ENCODE measurements at regions not wholly inside any gene's neighbourhood (a gene's known extent, or its start where the extent isn't known, plus 50 kb on each side); places are given as distances from the start of the nearest gene placed in this dataset.

DNA sequence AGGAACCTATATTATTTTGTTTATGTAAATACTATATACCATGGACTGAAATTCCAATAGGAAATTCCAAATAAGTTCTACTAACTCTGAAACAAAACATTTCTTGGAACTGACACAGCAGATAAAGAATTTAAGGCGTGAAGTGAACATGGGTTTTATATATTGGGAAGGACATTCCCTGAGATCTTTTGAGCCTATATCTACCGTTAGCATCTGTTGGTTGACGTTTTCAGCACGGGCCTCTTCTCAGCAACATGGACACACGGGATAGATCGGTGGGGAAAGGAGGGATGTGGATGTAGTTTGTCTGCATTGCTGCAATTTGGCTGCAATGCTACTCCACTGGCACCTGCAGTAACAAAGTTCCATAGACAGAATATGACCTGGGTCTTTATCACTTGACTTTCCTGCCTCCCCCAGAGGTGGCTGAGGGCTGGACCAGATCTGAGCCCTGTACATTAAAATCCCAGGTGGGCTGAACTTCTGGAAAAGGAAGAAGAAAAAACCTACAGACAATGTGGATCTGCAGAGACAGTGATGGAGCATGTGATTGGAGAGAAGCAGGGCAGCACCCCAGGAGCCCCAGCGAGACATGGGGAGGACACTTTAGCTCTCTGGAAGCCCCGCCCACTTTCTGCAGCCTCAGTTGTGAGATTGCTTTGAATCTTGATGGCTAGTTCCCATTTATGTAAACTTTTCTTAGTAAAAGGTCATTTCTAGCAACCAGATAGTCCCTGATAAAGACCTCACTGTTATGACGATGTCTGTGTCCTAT lies 91.2 kb upstream of the CPEB4 start:
- H3K27me3 ChIP-seq (ENCODE audit: insufficient read depth, low read length) = no peaks in the 10 kb centered on the region
- no peaks in the 10 kb centered on the region for H4K20me1 ChIP-seq (ENCODE audit: control insufficient read depth, insufficient read depth, insufficient read length)
- no peaks in the 10 kb centered on the region; a peak in 1 of 7 replicates for H3K36me3 Mint-ChIP-seq (ENCODE audit: insufficient read depth in 1 of 3, low read depth in 3 of 3)
- H3K4me1 Mint-ChIP-seq = peaks cover 4 to 13% of the 10 kb centered on the region in 2 experiments
- H4K8ac ChIP-seq (replicated peaks; ENCODE audit: insufficient read length, low read depth, low read length) = no peak overlapping the region
- no peak for DNase-seq
- H2BK12ac ChIP-seq (ENCODE audit: insufficient read length, low read depth, low read length) = no peak overlapping the region
- H3K4me2 ChIP-seq (ENCODE audit: insufficient read depth, insufficient read length, low read length) = no peak overlapping the region
- H3K4me3 Mint-ChIP-seq = no peak overlapping the region
- H2BK15ac ChIP-seq (ENCODE audit: low read depth, low read length) = no peak overlapping the region
- peaks cover 1% of the 10 kb centered on the region; the same call in 1 of the 2 replicates for H3K27me3 Mint-ChIP-seq (ENCODE audit: low read depth)
- H3K4me1 ChIP-seq (ENCODE audit: insufficient read depth, low read length) = no peaks in the 10 kb centered on the region; the same call in 1 of the 2 replicates
- H2BK5ac ChIP-seq (ENCODE audit: insufficient read length, low read length) = no peak overlapping the region
- H3K9me3 Mint-ChIP-seq = no peaks in the 10 kb centered on the region
- H2BK120ac ChIP-seq (ENCODE audit: low read depth, low read length, poor library complexity, severe bottlenecking) = no peak overlapping the region
- H3K23me2 ChIP-seq (ENCODE audit: insufficient read length, low read depth, low read length, poor library complexity, severe bottlenecking) = no peaks in the 10 kb centered on the region
- no peak overlapping the region for H4K91ac ChIP-seq (ENCODE audit: insufficient read length, low read depth, low read length)
- no peak overlapping the region for H3K27ac Mint-ChIP-seq
- H3K23ac ChIP-seq (ENCODE audit: insufficient read length, low read depth, low read length) = no peak overlapping the region
- TF ChIP-seq, protein P1, sequence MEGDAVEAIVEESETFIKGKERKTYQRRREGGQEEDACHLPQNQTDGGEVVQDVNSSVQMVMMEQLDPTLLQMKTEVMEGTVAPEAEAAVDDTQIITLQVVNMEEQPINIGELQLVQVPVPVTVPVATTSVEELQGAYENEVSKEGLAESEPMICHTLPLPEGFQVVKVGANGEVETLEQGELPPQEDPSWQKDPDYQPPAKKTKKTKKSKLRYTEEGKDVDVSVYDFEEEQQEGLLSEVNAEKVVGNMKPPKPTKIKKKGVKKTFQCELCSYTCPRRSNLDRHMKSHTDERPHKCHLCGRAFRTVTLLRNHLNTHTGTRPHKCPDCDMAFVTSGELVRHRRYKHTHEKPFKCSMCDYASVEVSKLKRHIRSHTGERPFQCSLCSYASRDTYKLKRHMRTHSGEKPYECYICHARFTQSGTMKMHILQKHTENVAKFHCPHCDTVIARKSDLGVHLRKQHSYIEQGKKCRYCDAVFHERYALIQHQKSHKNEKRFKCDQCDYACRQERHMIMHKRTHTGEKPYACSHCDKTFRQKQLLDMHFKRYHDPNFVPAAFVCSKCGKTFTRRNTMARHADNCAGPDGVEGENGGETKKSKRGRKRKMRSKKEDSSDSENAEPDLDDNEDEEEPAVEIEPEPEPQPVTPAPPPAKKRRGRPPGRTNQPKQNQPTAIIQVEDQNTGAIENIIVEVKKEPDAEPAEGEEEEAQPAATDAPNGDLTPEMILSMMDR (conservative IDR thresholded peaks at IDR 0.05) = no peak
- H2AFZ ChIP-seq (ENCODE audit: low read length) = no peak overlapping the region
- WGBS (ENCODE audit: extremely low coverage, insufficient read length, low lambda C conversion rate) = no CpG with 5 or more reads among the region's 9 CpGs
- no peak overlapping the region for H3K9ac ChIP-seq (ENCODE audit: extremely low read depth, insufficient read length, low read length)
- no peaks in the 10 kb centered on the region for H3K9me3 ChIP-seq (ENCODE audit: control insufficient read depth, low read depth, low read length)
- H3K79me1 ChIP-seq (ENCODE audit: insufficient read depth, low read depth, low read length, poor library complexity, severe bottlenecking) = no peaks in the 10 kb centered on the region
- no peak overlapping the region for H4K5ac ChIP-seq (ENCODE audit: insufficient read length, low read depth, low read length)
- H3K56ac ChIP-seq (ENCODE audit: insufficient read length, low read depth, low read length) = no peak overlapping the region
- H3K4ac ChIP-seq (ENCODE audit: low read depth, low read length) = no peak overlapping the region
- no peaks in the 10 kb centered on the region for H3K79me2 ChIP-seq (ENCODE audit: insufficient read depth, low read length)
- H3K27ac ChIP-seq (ENCODE audit: insufficient read length, low read depth, low read length) = no peak overlapping the region
- H3T11ph ChIP-seq (ENCODE audit: low read length) = no peak overlapping the region
- no peak overlapping the region for H2AK5ac ChIP-seq (ENCODE audit: insufficient read length, low read length)
- H2BK20ac ChIP-seq (ENCODE audit: low read depth, low read length, poor library complexity, severe bottlenecking) = no peak overlapping the region
- no peak overlapping the region for H3K14ac ChIP-seq (ENCODE audit: insufficient read depth, low read length)
- no peak overlapping the region for H3K18ac ChIP-seq (ENCODE audit: insufficient read length, low read depth, low read length)

All from H9 (cell line).